Activated T-helper 2 cell treated with anti-CD3 and anti-CD28 coated beads, Interferon-gamma antibody, Interleukin-2, Interleukin-4, amounts not matched to agents 10 μg/mL and 5 μg/mL and 100 μg/mL, durations not matched to agents 14 hours and 24 hours and 36 hours (primary cell): ENCODE measurements at regions not wholly inside any gene's neighbourhood (a gene's known extent, or its start where the extent isn't known, plus 50 kb on each side); places are given as distances from the start of the nearest gene placed in this dataset.
"Not testable (repeated sequence)": the region's sequence is repeated elsewhere in the genome, so short reads cannot be mapped to it uniquely, and the experiment has no call there.

Experiments used
- DNase-seq: peaks from one replicate; pipeline ENCODE4 v3.0.0; 2021; ENCODE audit warnings: low spot score
- H3K27ac Mint-ChIP-seq: one replicate; pipeline ENCODE4 v1.8.0; 2021; ENCODE audit warnings: mixed read lengths
- H3K27me3 Mint-ChIP-seq: one replicate; pipeline ENCODE4 v1.8.0; 2021; ENCODE audit warnings: low read depth, mixed read lengths
- H3K36me3 Mint-ChIP-seq: one replicate; pipeline ENCODE4 v1.8.0; 2021; ENCODE audit warnings: low read depth, mixed read lengths
- H3K4me1 Mint-ChIP-seq: one replicate; pipeline ENCODE4 v1.8.0; 2021; ENCODE audit warnings: low read depth, mixed read lengths
- H3K4me3 Mint-ChIP-seq: one replicate; pipeline ENCODE4 v1.8.0; 2021; ENCODE audit warnings: low read depth, mild to moderate bottlenecking, moderate library complexity, mixed read lengths
- H3K9me3 Mint-ChIP-seq: one replicate; pipeline ENCODE4 v1.8.0; 2021; ENCODE audit warnings: mixed read lengths
- intact Hi-C: fragments of 100-400 bp; cut with micrococcal nuclease; formaldehyde crosslinking; loops from one replicate; pipeline ENCODE4 v1.15.1; 2023

DNA sequence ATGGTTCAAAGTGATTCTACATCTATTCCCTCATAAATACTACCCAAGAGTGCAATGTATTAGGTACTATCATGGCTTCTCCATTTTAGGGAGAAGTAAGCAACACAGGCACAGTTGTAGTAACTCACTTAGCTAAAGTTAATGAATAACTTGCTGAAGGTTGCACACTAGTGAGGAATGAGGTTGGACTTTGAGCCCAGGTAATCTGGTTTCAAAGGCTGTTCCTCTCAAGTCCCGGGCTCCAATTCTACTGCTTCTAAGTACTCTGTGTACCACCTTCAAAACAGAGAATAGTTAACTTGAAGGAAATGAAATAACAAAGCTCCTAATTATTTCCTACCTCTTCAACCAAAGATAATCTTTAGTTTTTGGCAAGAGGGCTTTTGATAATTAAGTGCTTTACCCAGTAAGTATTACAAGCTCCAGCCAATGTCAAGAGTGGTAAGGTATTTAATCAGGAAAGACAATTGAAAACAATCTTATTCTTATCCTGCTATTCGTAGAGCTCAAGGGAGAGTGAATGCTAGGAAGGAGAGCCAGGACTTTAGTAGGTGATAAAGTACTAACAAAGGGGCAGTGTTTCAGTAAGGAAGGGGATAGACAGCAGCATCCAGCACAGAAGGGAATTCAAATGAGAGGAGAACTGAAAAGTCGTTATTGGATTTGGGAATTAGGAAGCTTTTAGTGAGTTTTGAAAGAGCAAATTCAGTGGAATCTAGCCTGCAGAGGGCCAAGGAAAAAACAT is 158.2 kb upstream of the PTPRZ1 start:
- Mint-ChIP-seq H3K4me1 (no peaks in the 10 kb centered on the region), H3K36me3 (no peaks in the 10 kb centered on the region), H3K9me3 (no peaks in the 10 kb centered on the region), H3K27me3 (no peaks in the 10 kb centered on the region), H3K27ac (no peak overlapping the region), H3K4me3 (no peak overlapping the region)
- no peak for DNase-seq
- intact Hi-C loops, result no loop called here

DNA sequence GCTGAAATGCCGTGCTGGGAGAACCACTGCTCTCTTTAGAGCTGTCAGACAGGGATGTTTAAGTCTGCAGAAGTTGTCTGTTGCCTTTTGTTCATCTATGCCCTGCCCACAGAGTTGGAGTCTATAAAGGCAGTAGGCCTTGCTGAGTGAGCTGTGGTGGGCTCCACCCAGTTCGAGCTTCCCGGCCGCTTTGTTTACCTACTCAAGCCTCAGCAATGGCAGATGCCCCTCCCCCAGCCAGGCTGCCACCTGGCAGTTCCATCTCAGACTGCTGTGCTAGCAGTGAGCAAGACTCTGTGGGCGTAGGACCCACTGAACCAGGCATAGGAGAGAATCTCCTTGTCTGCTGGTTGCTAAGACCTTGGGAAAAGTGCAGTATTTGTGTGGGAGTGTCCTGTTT is 160.0 kb upstream of the PTPRZ1 start:
- H3K36me3 Mint-ChIP-seq, H3K4me3 Mint-ChIP-seq, DNase-seq, H3K27ac Mint-ChIP-seq, intact Hi-C loops, H3K9me3 Mint-ChIP-seq, H3K27me3 Mint-ChIP-seq, H3K4me1 Mint-ChIP-seq: not testable (repeated sequence)

DNA sequence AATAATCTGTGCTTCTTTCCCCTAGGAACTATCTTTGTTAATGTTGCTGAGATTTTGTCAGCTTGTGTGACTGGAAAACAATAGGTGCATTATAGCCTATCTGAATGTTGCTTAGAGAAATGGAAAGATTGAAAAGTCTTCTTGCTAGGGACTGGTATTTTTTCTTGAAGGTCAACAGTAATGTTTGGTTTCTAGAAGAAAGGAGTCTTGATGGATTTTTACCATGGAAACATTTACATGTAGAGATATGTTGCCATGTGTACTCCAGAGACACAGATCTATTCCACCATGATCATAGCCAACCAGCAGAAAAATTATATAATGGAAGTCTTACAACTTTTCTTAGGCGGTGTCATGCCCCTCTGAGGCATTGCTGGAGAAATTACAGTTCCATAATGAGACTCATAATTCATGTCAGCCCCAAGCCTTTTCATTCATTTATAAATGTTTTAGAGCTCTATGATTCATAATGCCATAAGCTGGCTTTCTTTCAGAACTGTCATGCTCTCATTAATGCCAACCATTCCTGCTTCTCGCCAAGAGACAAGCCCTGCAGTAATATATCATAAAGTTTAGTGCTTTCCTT is 175.1 kb upstream of the PTPRZ1 start:
- H3K9me3 Mint-ChIP-seq, result no peaks in the 10 kb centered on the region

DNA sequence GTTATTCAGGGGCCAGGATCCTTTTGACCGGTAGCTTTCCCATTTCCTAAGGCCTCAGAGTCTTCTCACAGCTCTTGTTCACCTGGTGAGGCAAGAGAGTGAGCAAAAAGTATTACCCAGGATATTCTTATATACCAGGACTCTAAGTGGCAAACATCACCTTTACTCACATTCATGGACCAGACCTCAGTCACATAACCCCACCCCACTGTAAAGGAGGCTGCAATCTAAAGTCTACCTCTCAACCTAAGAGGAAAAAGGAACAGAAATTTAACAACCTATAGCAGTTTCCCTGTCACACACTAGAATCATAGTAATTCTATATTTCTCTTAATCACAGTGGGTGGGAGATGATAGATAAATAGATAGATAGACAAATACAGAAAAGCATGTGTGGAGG is 176.0 kb upstream of the PTPRZ1 start:
- intact Hi-C loops, result no loop called here
- Mint-ChIP-seq H3K4me3 (no peak overlapping the region), H3K4me1 (no peaks in the 10 kb centered on the region), H3K9me3 (no peaks in the 10 kb centered on the region), H3K27ac (no peak overlapping the region), H3K36me3 (no peaks in the 10 kb centered on the region), H3K27me3 (no peaks in the 10 kb centered on the region)
- no peak for DNase-seq

More for the DNA sequence above, 175.1 kb upstream of the PTPRZ1 start:
- Mint-ChIP-seq H3K27ac (no peak overlapping the region), H3K4me3 (no peak overlapping the region), H3K4me1 (no peaks in the 10 kb centered on the region), H3K27me3 (no peaks in the 10 kb centered on the region), H3K36me3 (no peaks in the 10 kb centered on the region)
- intact Hi-C loops, result no loop called here
- DNase-seq, result no peak

DNA sequence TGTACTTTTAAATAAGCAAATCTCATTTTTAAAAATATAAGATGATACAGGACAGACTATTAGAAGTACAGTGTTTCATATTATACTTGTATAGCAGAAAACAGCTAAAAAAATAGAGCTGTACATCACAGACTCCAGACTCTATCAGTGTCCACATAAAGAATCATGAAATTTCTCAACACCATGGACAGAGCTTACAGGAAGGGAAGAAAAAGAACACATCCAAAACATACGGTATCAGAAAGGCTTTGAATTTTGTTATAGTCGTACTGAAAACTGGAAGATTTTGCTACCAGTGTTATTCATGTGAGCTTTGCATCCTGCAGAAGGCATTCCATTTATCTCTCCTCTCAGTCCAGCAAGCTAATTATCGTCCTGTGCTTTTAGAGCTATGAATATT is 183.2 kb upstream of the PTPRZ1 start:
- H3K9me3 Mint-ChIP-seq, result no peaks in the 10 kb centered on the region
- no peak overlapping the region for H3K27ac Mint-ChIP-seq
- intact Hi-C loops, result no loop called here
- H3K4me1 Mint-ChIP-seq, result no peaks in the 10 kb centered on the region
- DNase-seq, result no peak
- H3K36me3 Mint-ChIP-seq, result no peaks in the 10 kb centered on the region
- no peaks in the 10 kb centered on the region for H3K27me3 Mint-ChIP-seq
- H3K4me3 Mint-ChIP-seq, result no peak overlapping the region

DNA sequence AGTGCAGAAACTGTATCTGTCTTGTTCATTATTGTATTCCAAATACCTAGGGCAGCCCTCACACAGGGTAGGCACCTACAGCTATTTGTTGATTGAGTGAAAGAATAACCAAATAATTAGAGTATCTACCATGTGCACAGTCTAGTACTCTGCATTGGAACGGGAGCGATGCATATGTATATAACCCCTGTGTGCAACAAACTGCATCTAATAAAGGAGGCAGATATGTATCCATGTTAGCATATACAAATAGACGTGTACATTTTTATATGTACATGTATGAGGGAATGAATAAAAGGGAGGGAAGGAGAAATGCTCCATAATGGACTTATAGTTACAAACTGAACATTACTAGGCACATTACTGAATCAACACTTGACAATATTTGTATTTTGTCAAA is 191.3 kb upstream of the PTPRZ1 start:
- no peak for DNase-seq
- H3K9me3 Mint-ChIP-seq, result no peaks in the 10 kb centered on the region
- H3K27ac Mint-ChIP-seq, result no peak overlapping the region
- H3K36me3 Mint-ChIP-seq, result no peaks in the 10 kb centered on the region
- intact Hi-C loops, result no loop called here
- H3K4me3 Mint-ChIP-seq, result no peak overlapping the region
- no peaks in the 10 kb centered on the region for H3K27me3 Mint-ChIP-seq
- no peaks in the 10 kb centered on the region for H3K4me1 Mint-ChIP-seq

DNA sequence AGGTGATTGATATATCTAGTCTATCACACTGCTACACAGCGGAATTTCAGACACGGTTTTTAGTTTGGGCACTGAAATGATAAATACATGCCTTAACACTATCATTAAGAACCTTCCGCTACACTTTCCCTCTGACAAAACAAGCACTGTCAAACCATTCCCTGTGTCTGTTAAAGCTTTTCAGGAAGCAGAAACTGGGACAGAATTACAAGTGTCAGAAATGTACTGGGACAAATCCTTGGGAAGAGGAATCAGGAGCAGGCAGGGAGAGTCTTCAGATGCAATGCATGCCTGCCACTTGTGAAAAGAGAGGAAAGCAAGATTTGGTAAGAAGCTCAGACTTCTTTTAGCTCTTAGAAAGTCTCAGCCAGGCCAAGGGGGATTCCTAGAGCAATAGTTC is 196.8 kb upstream of the PTPRZ1 start:
- Mint-ChIP-seq H3K4me1 (no peaks in the 10 kb centered on the region), H3K27ac (no peak overlapping the region), H3K27me3 (no peaks in the 10 kb centered on the region), H3K9me3 (no peaks in the 10 kb centered on the region), H3K36me3 (no peaks in the 10 kb centered on the region), H3K4me3 (no peak overlapping the region)
- no peak for DNase-seq
- intact Hi-C loops, result no loop called here

DNA sequence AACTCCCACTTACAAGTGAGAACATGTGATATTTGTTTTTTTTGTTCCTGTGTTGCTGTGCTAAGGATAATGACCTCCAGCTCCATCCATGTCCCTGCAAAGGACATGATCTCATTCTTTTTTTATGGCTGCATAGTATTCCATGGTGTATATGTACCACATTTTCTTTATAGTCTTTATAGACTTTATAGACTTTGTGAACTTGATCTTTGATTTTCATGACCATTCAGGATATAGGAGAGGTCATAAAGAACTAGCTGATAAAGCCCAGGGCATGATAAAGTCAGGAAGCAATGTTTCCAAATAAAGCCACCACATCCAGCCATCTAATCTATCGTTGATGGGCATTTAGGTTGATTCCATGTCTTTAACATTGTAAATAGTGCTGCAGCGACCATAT is 198.5 kb upstream of the PTPRZ1 start:
- H3K4me1 Mint-ChIP-seq, DNase-seq, H3K27me3 Mint-ChIP-seq, H3K9me3 Mint-ChIP-seq, intact Hi-C loops, H3K36me3 Mint-ChIP-seq, H3K4me3 Mint-ChIP-seq, H3K27ac Mint-ChIP-seq: not testable (repeated sequence)

DNA sequence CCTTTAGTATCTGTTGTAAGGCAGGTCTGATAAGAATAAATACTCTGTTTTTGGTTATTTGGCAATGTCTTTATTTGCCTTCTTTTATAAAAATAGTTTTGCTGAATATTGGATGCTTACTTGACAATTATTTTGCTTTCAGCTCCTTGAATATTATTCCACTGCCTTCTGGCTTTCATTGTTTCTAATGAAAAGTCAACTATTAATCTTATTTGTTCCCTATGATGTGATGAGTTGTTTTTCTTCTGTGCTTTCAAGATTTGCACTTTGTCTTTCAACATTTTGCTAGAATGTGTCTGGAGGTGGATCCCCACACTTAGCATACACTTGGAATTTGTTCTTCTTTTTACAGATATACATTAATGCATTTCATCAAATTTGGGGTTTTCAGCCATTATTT is 203.8 kb upstream of the PTPRZ1 start:
- intact Hi-C loops, result no loop called here
- Mint-ChIP-seq H3K4me3 (no peak overlapping the region), H3K9me3 (no peaks in the 10 kb centered on the region), H3K27ac (no peak overlapping the region), H3K27me3 (no peaks in the 10 kb centered on the region), H3K4me1 (no peaks in the 10 kb centered on the region), H3K36me3 (no peaks in the 10 kb centered on the region)
- DNase-seq, result no peak

DNA sequence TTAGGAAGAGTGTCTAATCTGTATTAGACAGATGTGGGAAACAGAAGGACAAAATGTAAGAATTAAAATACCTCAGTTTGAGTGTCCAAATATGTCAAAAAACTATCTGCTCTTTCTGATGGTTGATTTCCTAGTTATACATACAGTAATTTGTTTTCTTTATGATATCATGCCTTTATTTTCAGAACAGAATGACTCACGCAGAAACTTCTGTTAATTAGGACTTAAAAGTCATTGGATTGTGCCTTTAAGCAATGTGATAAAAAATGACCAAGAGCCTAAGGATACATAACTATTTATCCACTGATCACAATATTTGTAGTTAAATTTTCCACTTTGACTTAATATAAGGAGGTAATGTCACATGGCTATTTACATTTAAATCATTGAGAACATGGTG is 206.7 kb upstream of the PTPRZ1 start:
- intact Hi-C loops, result no loop called here
- Mint-ChIP-seq H3K4me3 (no peak overlapping the region), H3K4me1 (no peaks in the 10 kb centered on the region), H3K9me3 (no peaks in the 10 kb centered on the region), H3K27ac (no peak overlapping the region), H3K36me3 (no peaks in the 10 kb centered on the region), H3K27me3 (no peaks in the 10 kb centered on the region)
- DNase-seq, result no peak

DNA sequence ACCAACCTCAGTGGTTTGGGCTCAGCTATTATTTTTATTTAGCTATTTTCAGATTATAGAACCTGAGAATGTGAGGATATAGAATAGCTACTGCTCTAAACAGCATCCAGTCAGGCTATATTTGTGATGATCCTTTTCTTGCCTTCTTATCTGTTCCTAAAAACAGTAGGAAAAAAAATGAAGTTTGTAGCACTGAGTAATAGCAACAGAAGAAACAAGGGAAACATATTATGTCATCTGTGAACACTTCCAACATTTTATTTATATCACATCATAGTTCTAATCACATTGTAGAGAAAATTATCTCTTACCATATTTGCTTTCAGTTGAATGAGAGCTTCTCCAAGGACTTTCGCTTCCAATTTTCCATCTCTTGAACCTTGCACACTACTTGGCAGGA is 229.6 kb upstream of the PTPRZ1 start:
- intact Hi-C loops, result no loop called here
- H3K4me3 Mint-ChIP-seq, result no peak overlapping the region
- H3K27me3 Mint-ChIP-seq, result no peaks in the 10 kb centered on the region

DNA sequence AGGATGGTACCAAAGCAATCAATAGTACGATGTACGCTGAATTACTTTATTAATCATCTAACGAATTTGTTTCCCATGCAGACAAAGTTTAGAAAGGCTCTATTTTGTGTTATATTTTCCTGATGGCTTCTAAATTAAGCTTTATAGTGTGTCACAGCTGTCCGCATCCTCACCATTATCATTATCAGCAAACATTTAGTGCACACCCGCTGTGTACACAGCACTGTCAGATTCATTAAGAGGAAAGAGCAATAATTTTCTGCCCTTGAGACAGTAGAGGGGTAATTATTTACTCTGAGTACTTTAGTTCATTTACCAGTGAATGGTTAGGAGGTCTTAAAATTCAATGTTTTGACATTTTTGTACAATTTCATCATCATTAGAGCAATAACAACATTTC is 233.3 kb upstream of the PTPRZ1 start:
- intact Hi-C loops, result no loop called here
- no peaks in the 10 kb centered on the region for H3K27me3 Mint-ChIP-seq
- no peak overlapping the region for H3K4me3 Mint-ChIP-seq
- H3K27ac Mint-ChIP-seq, result no peak overlapping the region
- H3K36me3 Mint-ChIP-seq, result no peaks in the 10 kb centered on the region
- no peaks in the 10 kb centered on the region for H3K9me3 Mint-ChIP-seq
- H3K4me1 Mint-ChIP-seq, result no peaks in the 10 kb centered on the region
- no peak for DNase-seq

More for the DNA sequence above, 229.6 kb upstream of the PTPRZ1 start:
- Mint-ChIP-seq H3K4me1 (no peaks in the 10 kb centered on the region), H3K9me3 (no peaks in the 10 kb centered on the region), H3K27ac (no peak overlapping the region), H3K36me3 (no peaks in the 10 kb centered on the region)
- no peak for DNase-seq

DNA sequence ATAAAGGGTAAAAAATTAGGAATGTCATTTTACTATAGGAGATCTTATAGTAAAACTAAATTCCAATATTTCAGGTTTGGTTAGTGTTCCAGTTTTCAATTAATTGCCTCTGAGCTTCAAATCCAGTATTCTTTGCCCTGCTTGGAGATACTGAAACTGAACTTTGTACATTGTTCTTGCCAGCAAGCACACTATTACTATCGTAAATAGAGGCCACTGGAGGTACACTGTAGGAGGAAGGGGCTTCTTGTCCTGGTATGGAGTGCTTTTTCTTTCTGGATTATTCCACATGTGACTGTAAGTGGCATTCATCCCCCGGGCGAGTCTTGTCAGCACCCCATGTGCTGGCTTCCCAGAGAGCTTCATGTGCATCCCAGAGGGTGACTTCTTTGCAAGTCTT is 234.7 kb upstream of the PTPRZ1 start:
- Mint-ChIP-seq H3K27ac (no peak overlapping the region), H3K4me3 (no peak overlapping the region), H3K9me3 (no peaks in the 10 kb centered on the region), H3K27me3 (no peaks in the 10 kb centered on the region), H3K4me1 (no peaks in the 10 kb centered on the region), H3K36me3 (no peaks in the 10 kb centered on the region)
- intact Hi-C loops, result no loop called here
- DNase-seq, result no peak

DNA sequence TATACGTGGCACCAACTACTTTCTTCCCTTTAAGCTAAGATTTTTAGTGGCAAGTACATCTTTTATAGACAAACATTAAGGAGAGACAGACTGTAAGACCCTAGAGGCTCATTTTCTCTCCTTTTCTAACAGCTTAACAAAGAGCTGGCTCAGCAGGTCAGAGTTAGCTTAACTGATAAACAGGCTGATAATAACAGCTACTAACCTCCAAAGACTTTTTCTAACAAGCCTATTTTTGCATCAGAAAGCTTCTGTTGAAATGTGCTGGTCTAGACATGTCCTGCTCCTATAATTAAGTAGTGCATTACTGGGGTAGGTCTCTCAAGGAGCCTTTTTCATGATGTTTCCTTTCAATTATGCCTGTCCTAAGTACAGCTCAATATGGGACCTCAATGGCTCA is 238.2 kb upstream of the FAM3C start:
- no peak for DNase-seq
- no peaks in the 10 kb centered on the region for H3K27me3 Mint-ChIP-seq
- no peak overlapping the region for H3K4me3 Mint-ChIP-seq
- H3K9me3 Mint-ChIP-seq, result no peaks in the 10 kb centered on the region
- no peak overlapping the region for H3K27ac Mint-ChIP-seq
- no peaks in the 10 kb centered on the region for H3K4me1 Mint-ChIP-seq
- no peaks in the 10 kb centered on the region for H3K36me3 Mint-ChIP-seq
- intact Hi-C loops, result no loop called here
